ENCODE measurements at regions not wholly inside any gene's neighbourhood (a gene's known extent, or its start where the extent isn't known, plus 50 kb on each side); places are given as distances from the start of the nearest gene placed in this dataset.

- TF ChIP-seq EGR1 (IDR thresholded peaks at IDR 0.05; ENCODE audit: low read depth): no peak
- no peak for TF ChIP-seq ZBTB33 (IDR thresholded peaks at IDR 0.05; ENCODE audit: extremely low read depth, insufficient replicate concordance, low read length)
- TF ChIP-seq CEBPB (IDR thresholded peaks at IDR 0.05; ENCODE audit: low read depth): no peak
- TF ChIP-seq CTCF (IDR thresholded peaks at IDR 0.05 in 2 of 3, conservative IDR thresholded peaks at IDR 0.05 in 1 of 3; ENCODE audit: borderline replicate concordance in 1 of 3, insufficient read depth in 1 of 3, low read depth in 2 of 3, low read length in 2 of 3): no peak
- no peak for TF ChIP-seq REST (IDR thresholded peaks at IDR 0.05; ENCODE audit: low read depth)
- TF ChIP-seq ATF3 (IDR thresholded peaks at IDR 0.05): no peak
- TF ChIP-seq EZH2 (IDR thresholded peaks at IDR 0.05): no peak
Measured at GRCh38 chr1:37274486-37274885, 199.9 kb upstream of the ZC3H12A start.

Data from HCT116 (cell line).